ENCODE measurements at regions not wholly inside any gene's neighbourhood (a gene's known extent, or its start where the extent isn't known, plus 50 kb on each side); places are given as distances from the start of the nearest gene placed in this dataset.
"Not testable (repeated sequence)": the region's sequence is repeated elsewhere in the genome, so short reads cannot be mapped to it uniquely, and the experiment has no call there.

GRCh38 chr6:92109956-92110355, 1309.4 kb downstream of the EPHA7 start:
- no peak for FAIRE-seq
- peak in 1 of 4 donors; percentile 37 for ATAC-seq
- no peak for DNase-seq
- Histone ChIP-seq H3K27me3 (no peaks in the 10 kb centered on the region), H3K4me3 (no peak overlapping the region), H3K9me3 (no peaks in the 10 kb centered on the region), H3K27ac (no peak overlapping the region), H3K4me1 (no peaks in the 10 kb centered on the region), H3K36me3 (no peaks in the 10 kb centered on the region)
- 49 to 63% methylated on average over 5 of the region's 5 CpGs for WGBS, 2 donors
- intact Hi-C loops (cut with DNase I), result no loop called here
- TF ChIP-seq CTCF (IDR thresholded peaks at IDR 0.05), result no peak

DNA sequence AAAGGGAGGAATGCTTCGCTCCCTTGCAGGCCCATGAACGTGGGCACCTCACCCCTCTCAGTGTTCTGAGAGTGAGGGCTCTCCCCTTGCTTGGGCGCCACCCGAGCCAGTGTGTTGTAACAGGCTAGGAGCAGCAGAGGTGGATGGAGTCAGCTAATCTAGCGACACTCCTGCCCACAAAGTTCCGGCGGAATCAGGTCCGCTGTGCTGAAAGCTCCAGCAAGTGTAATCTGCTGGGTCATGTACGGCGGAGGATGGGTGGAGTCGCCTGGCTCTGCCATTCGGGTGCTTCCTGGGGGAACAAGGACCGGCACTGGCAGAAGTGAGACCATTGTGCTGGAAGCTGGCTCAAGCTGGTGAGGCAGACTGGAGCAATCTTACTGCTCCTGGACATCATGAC, 1310.1 kb downstream of the EPHA7 start:
- H3K4me1 ChIP-seq, result no peaks in the 10 kb centered on the region
- H3K4me3 ChIP-seq, result no peak overlapping the region
- no peak for TF ChIP-seq CTCF (IDR thresholded peaks at IDR 0.05)
- intact Hi-C loops (cut with DNase I), result no loop called here
- H3K36me3 ChIP-seq, result no peaks in the 10 kb centered on the region
- no peaks in the 10 kb centered on the region for H3K9me3 ChIP-seq
- ATAC-seq (no peak), FAIRE-seq (no peak), DNase-seq (peak in 1 of 6 donors; percentile 51)
- WGBS, 2 donors, result 82 to 86% methylated on average over 13 of the region's 13 CpGs
- no peaks in the 10 kb centered on the region for H3K27me3 ChIP-seq
- H3K27ac ChIP-seq, result no peak overlapping the region

DNA sequence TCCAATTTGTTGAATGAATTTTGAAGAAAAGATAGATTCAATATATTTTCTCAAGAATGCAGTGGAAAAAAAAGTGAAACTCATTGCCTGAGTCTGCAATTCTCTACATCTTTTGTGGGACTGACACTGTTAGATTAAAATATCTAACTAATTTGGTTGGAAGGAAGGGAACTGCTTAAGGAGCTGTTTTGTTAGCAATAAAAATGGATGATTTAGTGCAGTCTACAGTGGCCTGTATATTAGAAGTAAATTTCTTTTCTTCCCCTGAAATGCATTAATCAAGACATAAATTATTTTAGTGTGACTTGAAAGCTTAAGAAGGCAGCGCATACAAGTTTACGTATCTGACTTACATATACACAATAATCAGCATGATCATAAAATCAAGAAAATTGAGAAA, 1332.6 kb downstream of the EPHA7 start:
- Histone ChIP-seq H3K27ac (no peak overlapping the region), H3K27me3 (no peaks in the 10 kb centered on the region), H3K36me3 (no peaks in the 10 kb centered on the region), H3K9me3 (no peaks in the 10 kb centered on the region), H3K4me1 (no peaks in the 10 kb centered on the region), H3K4me3 (no peak overlapping the region)
- TF ChIP-seq CTCF (IDR thresholded peaks at IDR 0.05), result no peak
- DNase-seq (no peak), FAIRE-seq (no peak), ATAC-seq (no peak)
- WGBS, 2 donors, result 94 to 95% methylated on average over 2 of the region's 2 CpGs
- intact Hi-C loops (cut with DNase I), result no loop called here

GRCh38 chr6:92083914-92084313, 1335.4 kb downstream of the EPHA7 start:
- H3K4me3 ChIP-seq; ATAC-seq; H3K27ac ChIP-seq; H3K36me3 ChIP-seq; FAIRE-seq; H3K4me1 ChIP-seq; DNase-seq; intact Hi-C loops (cut with DNase I); H3K27me3 ChIP-seq; H3K9me3 ChIP-seq: not testable (repeated sequence)
- whole genome bisulfite sequencing, 2 donors, result 75 to 91% methylated on average over 5 of the region's 5 CpGs

DNA sequence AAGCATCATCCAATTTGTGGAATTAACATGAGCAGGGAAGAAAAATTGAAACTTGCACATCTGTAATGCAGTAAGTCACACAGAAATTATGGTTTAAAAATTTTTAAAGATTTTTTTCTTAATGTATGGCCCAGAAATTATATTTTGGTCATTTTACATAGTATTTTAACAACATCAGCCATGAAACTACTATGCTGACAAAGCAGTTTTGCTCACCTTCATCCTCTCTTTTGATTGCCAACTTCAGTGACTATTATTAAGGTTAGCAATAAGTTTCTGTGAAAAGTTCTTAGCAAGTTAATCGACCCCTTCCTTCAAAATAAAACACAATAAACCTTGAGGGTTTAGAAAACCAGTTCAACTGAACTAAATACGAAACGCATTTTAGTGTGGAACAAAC, 1347.0 kb downstream of the EPHA7 start:
- H3K27ac ChIP-seq, result no peak overlapping the region
- no peak overlapping the region for H3K4me3 ChIP-seq
- H3K27me3 ChIP-seq, result no peaks in the 10 kb centered on the region
- no peaks in the 10 kb centered on the region for H3K9me3 ChIP-seq
- no peaks in the 10 kb centered on the region for H3K4me1 ChIP-seq
- ATAC-seq (no peak), FAIRE-seq (no peak), DNase-seq (no peak)
- intact Hi-C loops (cut with DNase I), result no loop called here
- TF ChIP-seq CTCF (IDR thresholded peaks at IDR 0.05), result no peak
- H3K36me3 ChIP-seq, result no peaks in the 10 kb centered on the region
- WGBS, 2 donors, result 53 to 69% methylated on average over 3 of the region's 3 CpGs

GRCh38 chr6:92069781-92070180, 1349.6 kb downstream of the EPHA7 start:
- H3K36me3 ChIP-seq, result no peaks in the 10 kb centered on the region
- no peak for FAIRE-seq
- H3K4me1 ChIP-seq, result no peaks in the 10 kb centered on the region
- no peak overlapping the region for H3K27ac ChIP-seq
- ATAC-seq, result no peak
- WGBS, 2 donors, result 38 to 53% methylated on average over 3 of the region's 3 CpGs
- H3K27me3 ChIP-seq, result peaks cover 0 to 5% (median 0%) of the 10 kb centered on the region in 4 donors
- intact Hi-C loops (cut with DNase I), result no loop called here
- no peaks in the 10 kb centered on the region for H3K9me3 ChIP-seq
- no peak for DNase-seq
- no peak overlapping the region for H3K4me3 ChIP-seq
- no peak for TF ChIP-seq CTCF (IDR thresholded peaks at IDR 0.05)
